ENCODE measurements at regions not wholly inside any gene's neighbourhood (a gene's known extent, or its start where the extent isn't known, plus 50 kb on each side); places are given as distances from the start of the nearest gene placed in this dataset.

DNA sequence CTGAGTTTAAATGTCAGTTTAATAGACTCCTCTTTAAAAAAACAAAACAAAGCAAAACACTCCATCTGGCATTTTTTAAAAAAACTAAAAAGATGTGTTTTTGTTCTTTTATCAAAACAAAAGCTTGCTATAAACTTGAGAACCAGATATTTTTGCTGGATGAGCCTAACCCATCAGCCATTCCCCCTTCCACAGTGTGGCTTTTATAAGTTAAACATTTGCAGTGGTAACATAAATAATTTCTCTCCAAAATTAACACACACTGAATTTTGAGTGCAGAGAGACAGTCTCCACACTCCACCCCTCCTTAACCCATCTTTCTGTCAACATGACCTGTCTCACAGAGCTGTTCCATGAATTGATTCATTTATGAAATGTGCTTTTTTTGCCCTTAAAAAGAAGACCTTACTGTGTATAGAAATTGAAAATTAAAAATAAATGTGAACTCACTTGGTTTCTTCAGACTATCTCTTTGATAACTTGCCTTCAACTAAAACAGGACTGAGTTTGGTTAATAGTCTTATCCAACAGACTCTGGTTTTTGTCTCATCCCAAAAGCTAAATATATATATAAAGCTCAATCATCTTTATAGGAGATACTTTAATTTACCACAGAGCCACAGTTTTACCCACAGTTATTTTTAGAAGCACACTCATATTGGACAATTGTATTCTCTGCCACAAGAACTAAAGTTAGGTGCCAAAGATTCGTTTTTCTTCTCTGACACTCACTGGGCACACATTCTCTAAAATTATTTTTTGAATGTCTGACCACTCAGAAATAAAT is 64.8 kb upstream of the STK39 start:
- TF ChIP-seq MAFK (IDR thresholded peaks at IDR 0.05; ENCODE audit: low read depth, low read length) (no peak), EZH2 (IDR thresholded peaks at IDR 0.05; ENCODE audit: low read depth, low read length, severe bottlenecking) (no peak), YY1 (IDR thresholded peaks at IDR 0.05; ENCODE audit: low read depth, low read length) (no peak), POLR2A (IDR thresholded peaks at IDR 0.05; ENCODE audit: control extremely low read depth in 1 of 2, low read depth in 2 of 2, low read length in 2 of 2) (no peak), KDM4A (IDR thresholded peaks at IDR 0.05; ENCODE audit: low read depth, low read length, severe bottlenecking) (no peak), SIN3A (conservative IDR thresholded peaks at IDR 0.05 in 1 of 2, IDR thresholded peaks at IDR 0.05 in 1 of 2; ENCODE audit: low read depth in 1 of 2, low read length in 2 of 2) (no peak), TBP (IDR thresholded peaks at IDR 0.05; ENCODE audit: low read depth, low read length) (no peak), E2F6 (IDR thresholded peaks at IDR 0.05) (no peak), CEBPB (IDR thresholded peaks at IDR 0.05; ENCODE audit: low read depth, low read length) (no peak), JUND (IDR thresholded peaks at IDR 0.05; ENCODE audit: low read length) (no peak)
- TF ChIP-seq, protein P1, sequence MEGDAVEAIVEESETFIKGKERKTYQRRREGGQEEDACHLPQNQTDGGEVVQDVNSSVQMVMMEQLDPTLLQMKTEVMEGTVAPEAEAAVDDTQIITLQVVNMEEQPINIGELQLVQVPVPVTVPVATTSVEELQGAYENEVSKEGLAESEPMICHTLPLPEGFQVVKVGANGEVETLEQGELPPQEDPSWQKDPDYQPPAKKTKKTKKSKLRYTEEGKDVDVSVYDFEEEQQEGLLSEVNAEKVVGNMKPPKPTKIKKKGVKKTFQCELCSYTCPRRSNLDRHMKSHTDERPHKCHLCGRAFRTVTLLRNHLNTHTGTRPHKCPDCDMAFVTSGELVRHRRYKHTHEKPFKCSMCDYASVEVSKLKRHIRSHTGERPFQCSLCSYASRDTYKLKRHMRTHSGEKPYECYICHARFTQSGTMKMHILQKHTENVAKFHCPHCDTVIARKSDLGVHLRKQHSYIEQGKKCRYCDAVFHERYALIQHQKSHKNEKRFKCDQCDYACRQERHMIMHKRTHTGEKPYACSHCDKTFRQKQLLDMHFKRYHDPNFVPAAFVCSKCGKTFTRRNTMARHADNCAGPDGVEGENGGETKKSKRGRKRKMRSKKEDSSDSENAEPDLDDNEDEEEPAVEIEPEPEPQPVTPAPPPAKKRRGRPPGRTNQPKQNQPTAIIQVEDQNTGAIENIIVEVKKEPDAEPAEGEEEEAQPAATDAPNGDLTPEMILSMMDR (IDR thresholded peaks at IDR 0.05; ENCODE audit: control extremely low read depth in 1 of 3, insufficient read depth in 1 of 3, low read depth in 1 of 3, low read length in 3 of 3) = no peak
